ENCODE measurements at regions not wholly inside any gene's neighbourhood (a gene's known extent, or its start where the extent isn't known, plus 50 kb on each side); places are given as distances from the start of the nearest gene placed in this dataset.

GRCh38 chr16:72332926-72333325 is 161.0 kb upstream of the PMFBP1 start:
- no peaks in the 10 kb centered on the region for H4K20me1 ChIP-seq (ENCODE audit: insufficient read depth)
- no peak for TF ChIP-seq POLR2AphosphoS5 (IDR thresholded peaks at IDR 0.05)
- TF ChIP-seq REST (IDR thresholded peaks at IDR 0.05; ENCODE audit: borderline replicate concordance): no peak
- TF ChIP-seq EZH2 (IDR thresholded peaks at IDR 0.05; ENCODE audit: borderline replicate concordance, insufficient read depth, low read length, poor library complexity, severe bottlenecking): no peak
- TF ChIP-seq CTCF (IDR thresholded peaks at IDR 0.05; ENCODE audit: poor library complexity, severe bottlenecking): no peak
- no peak for TF ChIP-seq EP300 (conservative IDR thresholded peaks at IDR 0.05; ENCODE audit: poor library complexity, severe bottlenecking)
- no peak for TF ChIP-seq MXI1 (conservative IDR thresholded peaks at IDR 0.05; ENCODE audit: poor library complexity, severe bottlenecking)
- TF ChIP-seq TAF1 (IDR thresholded peaks at IDR 0.05; ENCODE audit: low read depth): no peak
- TF ChIP-seq SMC3 (conservative IDR thresholded peaks at IDR 0.05; ENCODE audit: poor library complexity): no peak
- no peak for TF ChIP-seq RAD21 (conservative IDR thresholded peaks at IDR 0.05)
- H3K27me3 ChIP-seq (ENCODE audit: insufficient read depth, low read depth, low read length): no peaks in the 10 kb centered on the region
- H3K36me3 ChIP-seq (ENCODE audit: insufficient read depth, low read length): no peaks in the 10 kb centered on the region
- H3K9me2 ChIP-seq (ENCODE audit: insufficient read depth, low read length): no peaks in the 10 kb centered on the region
- no peak overlapping the region for H2AFZ ChIP-seq (ENCODE audit: low read depth, low read length)
- H3K9ac ChIP-seq (ENCODE audit: low read length): no peak overlapping the region
- no peak overlapping the region for H3K4me3 ChIP-seq (ENCODE audit: low read length)
- no peaks in the 10 kb centered on the region for H3K9me3 ChIP-seq (ENCODE audit: low read length)
- H3K27ac ChIP-seq (ENCODE audit: low read length): no peak overlapping the region
- no peaks in the 10 kb centered on the region for H3K79me2 ChIP-seq (replicated peaks; ENCODE audit: insufficient read depth, low read length)
- no peak overlapping the region for H3K4me2 ChIP-seq (ENCODE audit: low read length)
- H3F3A ChIP-seq (ENCODE audit: insufficient read depth, low read length, poor library complexity, severe bottlenecking): no peaks in the 10 kb centered on the region

GRCh38 chr16:72324578-72324977 is 152.6 kb upstream of the PMFBP1 start:
- Histone ChIP-seq H2AFZ (ENCODE audit: low read depth, low read length) (no peak overlapping the region), H3K9ac (ENCODE audit: low read length) (no peak overlapping the region), H3K4me3 (ENCODE audit: low read length) (no peak overlapping the region), H3K4me2 (ENCODE audit: low read length) (no peak overlapping the region), H3K9me3 (ENCODE audit: low read length) (peaks cover 5% of the 10 kb centered on the region), H3K27ac (ENCODE audit: low read length) (no peak overlapping the region), H3K27me3 (ENCODE audit: insufficient read depth, low read depth, low read length) (no peaks in the 10 kb centered on the region), H3K79me2 (replicated peaks; ENCODE audit: insufficient read depth, low read length) (no peaks in the 10 kb centered on the region), H3K9me2 (ENCODE audit: insufficient read depth, low read length) (no peaks in the 10 kb centered on the region), H3F3A (ENCODE audit: insufficient read depth, low read length, poor library complexity, severe bottlenecking) (no peaks in the 10 kb centered on the region), H3K36me3 (ENCODE audit: insufficient read depth, low read length) (no peaks in the 10 kb centered on the region), H4K20me1 (ENCODE audit: insufficient read depth) (no peaks in the 10 kb centered on the region)
- TF ChIP-seq MXI1 (conservative IDR thresholded peaks at IDR 0.05; ENCODE audit: poor library complexity, severe bottlenecking): no peak
- TF ChIP-seq TAF1 (IDR thresholded peaks at IDR 0.05; ENCODE audit: low read depth): no peak
- no peak for TF ChIP-seq EP300 (conservative IDR thresholded peaks at IDR 0.05; ENCODE audit: poor library complexity, severe bottlenecking)
- no peak for TF ChIP-seq SMC3 (conservative IDR thresholded peaks at IDR 0.05; ENCODE audit: poor library complexity)
- TF ChIP-seq CTCF (IDR thresholded peaks at IDR 0.05; ENCODE audit: poor library complexity, severe bottlenecking): no peak
- TF ChIP-seq POLR2AphosphoS5 (IDR thresholded peaks at IDR 0.05): no peak
- TF ChIP-seq RAD21 (conservative IDR thresholded peaks at IDR 0.05): no peak
- no peak for TF ChIP-seq REST (IDR thresholded peaks at IDR 0.05; ENCODE audit: borderline replicate concordance)
- TF ChIP-seq EZH2 (IDR thresholded peaks at IDR 0.05; ENCODE audit: borderline replicate concordance, insufficient read depth, low read length, poor library complexity, severe bottlenecking): no peak
